B cell (primary cell): ENCODE measurements at regions not wholly inside any gene's neighbourhood (a gene's known extent, or its start where the extent isn't known, plus 50 kb on each side); places are given as distances from the start of the nearest gene placed in this dataset.

Experiments used
- CTCF ChIP-seq: fragments of 200-600 bp; IDR thresholded peaks from one replicate; pipeline ENCODE4 v1.8.0; 2022; ENCODE audit warnings: antibody characterized with exemption, mild to moderate bottlenecking
- EZH2 ChIP-seq: IDR thresholded peaks from 2 replicates; pipeline ENCODE4 v1.6.1; 2012; ENCODE audit warnings: borderline replicate concordance, low read depth, mild to moderate bottlenecking, moderate library complexity, low read length; ENCODE audit not compliant: insufficient read depth, poor library complexity, severe bottlenecking

- TF ChIP-seq CTCF: no peak
- no peak for TF ChIP-seq EZH2
Measured at GRCh38 chr6:117817499-117817898, 89.6 kb upstream of the SLC35F1 start.
